Keratinocyte (primary cell): ENCODE measurements at regions not wholly inside any gene's neighbourhood (a gene's known extent, or its start where the extent isn't known, plus 50 kb on each side); places are given as distances from the start of the nearest gene placed in this dataset.

ENCODE experiments used
- CTCF ChIP-seq, 3 experiments: IDR thresholded peaks in 1 of 3; conservative IDR thresholded peaks in 1 of 3; optimal IDR thresholded peaks in 1 of 3; 2 replicates in 2 of 3; 3 replicates in 1 of 3; pipeline versions ENCODE3 to v1.5.1; 2011; ENCODE audit warnings: low read length in 3 of 3, mild to moderate bottlenecking in 3 of 3, moderate library complexity in 2 of 3, control low read depth in 1 of 3, inconsistent platforms in 1 of 3; ENCODE audit not compliant: insufficient read depth in 2 of 3; ENCODE audit errors: extremely low read depth in 1 of 3
- EZH2 ChIP-seq: IDR thresholded peaks from one replicate; pipeline ENCODE4 v1.6.1; 2012; ENCODE audit warnings: inconsistent platforms, mild to moderate bottlenecking, low read length, moderate library complexity

DNA sequence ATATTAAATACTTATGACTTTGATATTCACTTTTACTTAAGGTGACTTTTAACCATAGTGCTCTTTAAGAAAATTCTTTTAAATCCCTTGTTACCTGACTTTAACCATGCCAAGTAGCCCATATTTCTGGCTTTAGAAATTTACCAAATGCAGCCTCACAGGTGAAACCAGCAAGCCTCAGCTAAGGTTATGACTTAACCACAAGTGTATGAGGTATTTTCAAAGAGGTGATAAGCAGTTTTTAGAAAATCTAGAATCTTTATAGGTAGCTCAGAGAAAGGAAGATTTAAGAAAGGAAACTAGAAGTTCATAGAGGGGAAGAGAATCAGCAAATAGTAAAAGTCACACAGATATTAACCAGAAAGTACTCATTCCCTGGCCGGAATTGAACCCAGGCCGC, 661.9 kb upstream of the GJE1 start:
- TF ChIP-seq CTCF (optimal IDR thresholded peaks at IDR 0.05 in 1 of 3, IDR thresholded peaks at IDR 0.05 in 1 of 3, conservative IDR thresholded peaks at IDR 0.05 in 1 of 3; ENCODE audit: extremely low read depth in 1 of 3, insufficient read depth in 2 of 3, low read length in 3 of 3): no peak
- no peak for TF ChIP-seq EZH2
